Astrocyte (in vitro differentiated cells and primary cell): ENCODE measurements at regions not wholly inside any gene's neighbourhood (a gene's known extent, or its start where the extent isn't known, plus 50 kb on each side); places are given as distances from the start of the nearest gene placed in this dataset.

ENCODE experiments used
- DNase-seq: peaks from one replicate; pipeline ENCODE4 v3.0.0-alpha.2; 2010; ENCODE audit warnings: low read depth
- FAIRE-seq: peaks from 2 replicates; lab custom pipeline; 2011; peaks lifted over from hg19 to GRCh38; lab: Jason Lieb, UNC
- H2AFZ ChIP-seq: 2 replicates; pipeline ENCODE4 v1.6.0; 2012; ENCODE audit warnings: low read depth, low read length, inconsistent platforms
- H3K27ac ChIP-seq: 2 replicates; pipeline ENCODE4 v1.5.1; 2011; ENCODE audit warnings: low read depth, low read length, inconsistent platforms
- H3K27me3 ChIP-seq: 2 replicates; pipeline ENCODE4 v1.6.0; 2011; ENCODE audit warnings: low read length, inconsistent platforms; ENCODE audit not compliant: insufficient read depth
- H3K36me3 ChIP-seq: 2 replicates; pipeline ENCODE4 v1.5.1; 2011; ENCODE audit warnings: low read length, inconsistent platforms; ENCODE audit not compliant: insufficient read depth
- H3K4me1 ChIP-seq: 2 replicates; pipeline ENCODE4 v1.5.1; 2011; ENCODE audit warnings: low read length, inconsistent platforms; ENCODE audit not compliant: insufficient read depth
- H3K4me2 ChIP-seq: 2 replicates; pipeline ENCODE4 v1.6.0; 2012; ENCODE audit warnings: low read length, inconsistent platforms
- H3K4me3 ChIP-seq: 2 replicates; pipeline ENCODE4 v1.5.1; 2011; ENCODE audit warnings: low read depth, mild to moderate bottlenecking, low read length, inconsistent platforms; ENCODE audit not compliant: insufficient read depth
- H3K79me2 ChIP-seq: 2 replicates; pipeline ENCODE4 v1.6.0; 2012; ENCODE audit warnings: mild to moderate bottlenecking, low read length, inconsistent platforms; ENCODE audit not compliant: insufficient read depth
- H3K9ac ChIP-seq: 2 replicates; pipeline ENCODE4 v1.6.0; 2012; ENCODE audit warnings: mild to moderate bottlenecking, low read length, inconsistent platforms
- H3K9me3 ChIP-seq: 2 replicates; pipeline ENCODE4 v1.5.1; 2012; ENCODE audit warnings: low read depth, mild to moderate bottlenecking, low read length, inconsistent platforms; ENCODE audit not compliant: insufficient read depth
- H4K20me1 ChIP-seq: 2 replicates; pipeline ENCODE4 v1.6.0; 2012; ENCODE audit warnings: low read length, inconsistent platforms; ENCODE audit not compliant: insufficient read depth
- H3K27ac Mint-ChIP-seq: one replicate; pipeline ENCODE4 v1.8.0; 2021; ENCODE audit warnings: mild to moderate bottlenecking, mixed read lengths; ENCODE audit not compliant: unreplicated experiment
- H3K27me3 Mint-ChIP-seq: one replicate; pipeline ENCODE4 v1.8.0; 2021; ENCODE audit warnings: low read depth, mixed read lengths; ENCODE audit not compliant: unreplicated experiment
- H3K36me3 Mint-ChIP-seq: one replicate; pipeline ENCODE4 v1.8.0; 2021; ENCODE audit warnings: low read depth, mixed read lengths; ENCODE audit not compliant: unreplicated experiment
- H3K4me1 Mint-ChIP-seq: one replicate; pipeline ENCODE4 v1.8.0; 2021; ENCODE audit warnings: low read depth, mixed read lengths; ENCODE audit not compliant: unreplicated experiment
- H3K4me3 Mint-ChIP-seq: one replicate; pipeline ENCODE4 v1.8.0; 2021; ENCODE audit warnings: mild to moderate bottlenecking, moderate library complexity, mixed read lengths; ENCODE audit not compliant: unreplicated experiment
- H3K9me3 Mint-ChIP-seq: one replicate; pipeline ENCODE4 v1.8.0; 2021; ENCODE audit warnings: mild to moderate bottlenecking, mixed read lengths; ENCODE audit not compliant: unreplicated experiment
- CTCF ChIP-seq: IDR thresholded peaks from 2 replicates; pipeline ENCODE4 v1.5.1; 2011; ENCODE audit warnings: low read depth, mild to moderate bottlenecking, inconsistent platforms, low read length, moderate library complexity; ENCODE audit not compliant: insufficient read depth
- EZH2 ChIP-seq: IDR thresholded peaks from 2 replicates; pipeline ENCODE4 v1.6.1; 2012; ENCODE audit warnings: mild to moderate bottlenecking, low read length, inconsistent platforms; ENCODE audit not compliant: insufficient read depth

- no peak for TF ChIP-seq EZH2
- no peak for TF ChIP-seq CTCF
- H3K4me1 ChIP-seq = peaks cover 8% of the 10 kb centered on the region
- no peaks in the 10 kb centered on the region for H3K79me2 ChIP-seq
- Mint-ChIP-seq H3K27me3 (peaks cover 6% of the 10 kb centered on the region), H3K4me3 (peak overlapping the region; percentile 14), H3K27ac (no peak overlapping the region), H3K36me3 (no peaks in the 10 kb centered on the region), H3K9me3 (peaks cover 7% of the 10 kb centered on the region), H3K4me1 (peaks cover 11% of the 10 kb centered on the region)
- no peaks in the 10 kb centered on the region for H3K27me3 ChIP-seq
- peak overlapping the region; percentile 60 for H3K4me2 ChIP-seq
- no peaks in the 10 kb centered on the region for H4K20me1 ChIP-seq
- FAIRE-seq (no peak), DNase-seq (peak; percentile 36)
- H3K36me3 ChIP-seq = no peaks in the 10 kb centered on the region
- no peak overlapping the region for H3K27ac ChIP-seq
- no peak overlapping the region for H3K4me3 ChIP-seq
- no peaks in the 10 kb centered on the region for H3K9me3 ChIP-seq
- H3K9ac ChIP-seq = no peak overlapping the region
- H2AFZ ChIP-seq = peak overlapping the region; percentile 62
These were observed 87.3 kb upstream of the AKIRIN2 start for GRCh38 chr6:87789198-87789899.

GRCh38 chr6:87788141-87788540, 86.1 kb upstream of the AKIRIN2 start:
- Mint-ChIP-seq H3K27ac (no peak overlapping the region), H3K27me3 (peaks cover 9% of the 10 kb centered on the region), H3K36me3 (no peaks in the 10 kb centered on the region), H3K4me1 (peaks cover 11% of the 10 kb centered on the region), H3K4me3 (no peak overlapping the region), H3K9me3 (peaks cover 7% of the 10 kb centered on the region)
- H3K27me3 ChIP-seq = no peaks in the 10 kb centered on the region
- no peaks in the 10 kb centered on the region for H3K79me2 ChIP-seq
- no peaks in the 10 kb centered on the region for H4K20me1 ChIP-seq
- no peak overlapping the region for H2AFZ ChIP-seq
- no peak overlapping the region for H3K9ac ChIP-seq
- no peak for DNase-seq
- FAIRE-seq = no peak
- no peak for TF ChIP-seq CTCF
- TF ChIP-seq EZH2 = no peak
- H3K4me2 ChIP-seq = no peak overlapping the region
- H3K27ac ChIP-seq = no peak overlapping the region
- peaks cover 8% of the 10 kb centered on the region for H3K4me1 ChIP-seq
- no peak overlapping the region for H3K4me3 ChIP-seq
- H3K9me3 ChIP-seq = no peaks in the 10 kb centered on the region
- H3K36me3 ChIP-seq = no peaks in the 10 kb centered on the region

DNA sequence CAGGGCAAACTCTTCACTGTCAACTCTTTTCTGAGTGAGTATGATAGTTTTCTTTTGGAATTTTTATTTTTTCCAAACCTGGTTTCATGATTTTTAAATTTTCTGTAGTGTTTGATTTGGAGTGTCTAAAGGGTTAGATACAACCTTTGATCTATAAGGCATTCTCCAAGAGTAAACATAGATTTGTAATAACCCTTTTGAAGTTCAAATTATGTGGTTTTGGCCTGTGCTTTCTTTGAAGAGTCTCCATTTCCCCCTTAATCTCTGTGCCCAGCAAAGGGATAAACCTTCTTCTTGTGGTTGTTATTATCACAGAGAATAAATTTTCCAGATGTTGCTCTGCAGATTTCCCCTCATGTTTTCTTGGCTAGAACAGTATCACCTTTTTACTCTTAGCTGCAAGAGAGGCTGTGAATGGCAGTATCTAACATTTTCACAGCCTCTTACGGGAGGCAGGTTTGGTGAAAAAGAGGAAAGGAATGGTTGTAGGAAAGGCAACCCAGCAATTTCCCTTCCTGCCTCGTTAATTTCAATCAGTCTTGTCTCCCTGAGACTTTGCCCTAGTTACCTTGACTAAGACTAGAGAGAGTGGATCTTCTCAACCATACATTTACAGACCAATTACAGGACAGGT, 83.3 kb upstream of the AKIRIN2 start:
- TF ChIP-seq CTCF (no peak), EZH2 (no peak)
- H3K9me3 Mint-ChIP-seq = peaks cover 7% of the 10 kb centered on the region
- H3K27ac ChIP-seq = no peak overlapping the region
- no peak overlapping the region for H3K9ac ChIP-seq
- no peak overlapping the region for H3K4me3 Mint-ChIP-seq
- H3K79me2 ChIP-seq = no peaks in the 10 kb centered on the region
- peaks cover 15% of the 10 kb centered on the region for H3K27me3 Mint-ChIP-seq
- DNase-seq (no peak), FAIRE-seq (no peak)
- H3K9me3 ChIP-seq = no peaks in the 10 kb centered on the region
- H2AFZ ChIP-seq = no peak overlapping the region
- H3K4me1 Mint-ChIP-seq = peaks cover 11% of the 10 kb centered on the region
- H3K27me3 ChIP-seq = no peaks in the 10 kb centered on the region
- H3K36me3 Mint-ChIP-seq = no peaks in the 10 kb centered on the region
- no peak overlapping the region for H3K4me3 ChIP-seq
- H3K36me3 ChIP-seq = no peaks in the 10 kb centered on the region
- H3K27ac Mint-ChIP-seq = no peak overlapping the region
- peaks cover 8% of the 10 kb centered on the region for H3K4me1 ChIP-seq
- H3K4me2 ChIP-seq = no peak overlapping the region
- H4K20me1 ChIP-seq = no peaks in the 10 kb centered on the region
